PC-9 (cell line): ENCODE measurements at regions not wholly inside any gene's neighbourhood (a gene's known extent, or its start where the extent isn't known, plus 50 kb on each side); places are given as distances from the start of the nearest gene placed in this dataset.

ENCODE experiments used
- BruUV-seq: library from RNA; stranded (reverse); fragments of 400-500 nt; replicated peaks from 2 replicates; lab custom pipeline; 2021; lab: Mats Ljungman, UMichigan
- CTCF ChIA-PET: fragments of 300-600 bp; sonication (Branson Sonifier 250); formaldehyde crosslinking; loops from one replicate; lab custom pipeline; 2022; ENCODE audit warnings: antibody characterized with exemption; lab: Charles Lee
- POLR2A ChIA-PET: fragments of 300-600 bp; sonication (Branson Sonifier 250); formaldehyde crosslinking; loops from one replicate; lab custom pipeline; 2022; ENCODE audit warnings: antibody characterized with exemption; ENCODE audit not compliant: unreplicated experiment; lab: Charles Lee
- DNase-seq, 2 experiments: peaks; one replicate each; pipeline versions ENCODE4 v3.0.0 to v3.0.0-alpha.2; 2015 to 2022; ENCODE audit warnings: mixed read lengths in 1 of 2
- H2AFZ ChIP-seq: fragments of 200-600 bp; sonication (generic); 2 replicates; pipeline ENCODE4 v1.8.1; 2017; ENCODE audit warnings: antibody characterized with exemption
- H3F3A ChIP-seq: fragments of 200-600 bp; sonication (generic); 2 replicates; pipeline ENCODE4 v1.8.1; 2017; ENCODE audit warnings: antibody characterized with exemption, mild to moderate bottlenecking, low read depth; ENCODE audit not compliant: insufficient read depth
- H3K27ac ChIP-seq: fragments of 200-600 bp; sonication (generic); 2 replicates; pipeline ENCODE4 v1.6.1; 2016; ENCODE audit warnings: mixed run types
- H3K27me3 ChIP-seq: fragments of 200-600 bp; sonication (generic); 2 replicates; pipeline ENCODE4 v1.6.1; 2016; ENCODE audit warnings: low read depth, mixed run types; ENCODE audit not compliant: insufficient read depth
- H3K36me3 ChIP-seq: fragments of 200-600 bp; sonication (generic); 2 replicates; pipeline ENCODE4 v1.6.1; 2016; ENCODE audit warnings: low read depth, mixed run types
- H3K4me1 ChIP-seq: fragments of 200-600 bp; sonication (generic); replicated peaks from 2 replicates; pipeline ENCODE4 v1.6.1; 2016; ENCODE audit warnings: mixed run types; ENCODE audit not compliant: insufficient read depth
- H3K4me2 ChIP-seq: fragments of 200-600 bp; sonication (generic); 2 replicates; pipeline ENCODE4 v1.6.1; 2017; ENCODE audit warnings: mixed run types
- H3K4me3 ChIP-seq: fragments of 200-600 bp; sonication (generic); 2 replicates; pipeline ENCODE4 v1.6.1; 2016; ENCODE audit warnings: mixed run types
- H3K79me2 ChIP-seq: fragments of 200-600 bp; sonication (generic); 2 replicates; pipeline ENCODE4 v1.6.1; 2017; ENCODE audit warnings: low read depth, mixed run types
- H3K9me2 ChIP-seq: fragments of 200-600 bp; sonication (generic); 2 replicates; pipeline ENCODE4 v1.8.1; 2017; ENCODE audit warnings: mild to moderate bottlenecking; ENCODE audit not compliant: insufficient read depth
- H3K9me3 ChIP-seq: fragments of 200-600 bp; sonication (generic); 2 replicates; pipeline ENCODE4 v1.8.1; 2016; ENCODE audit warnings: low read depth; ENCODE audit not compliant: insufficient read depth
- H4K20me1 ChIP-seq: fragments of 200-600 bp; sonication (generic); 2 replicates; pipeline ENCODE4 v1.8.1; 2017; ENCODE audit not compliant: insufficient read depth
- CTCF ChIP-seq: fragments of 200-600 bp; sonication (generic); conservative IDR thresholded peaks from 2 replicates; pipeline ENCODE4 v1.6.1; 2017; ENCODE audit warnings: mixed run types, antibody characterized with exemption, mild to moderate bottlenecking, moderate library complexity
- EZH2 ChIP-seq: fragments of 200-600 bp; sonication (generic); IDR thresholded peaks from 2 replicates; pipeline ENCODE4 v1.8.0; 2017; ENCODE audit warnings: antibody characterized with exemption, low read depth
- intact Hi-C: fragments of 100-400 bp; cut with micrococcal nuclease; formaldehyde crosslinking; loops from one replicate; pipeline ENCODE4 v1.10.0; 2022; ENCODE audit not compliant: unreplicated experiment

- H3K27ac ChIP-seq, result no peak overlapping the region
- H3K9me2 ChIP-seq, result no peaks in the 10 kb centered on the region; the same call in 1 of the 2 replicates
- no peak for TF ChIP-seq CTCF
- no peak for TF ChIP-seq EZH2
- no peak overlapping the region for H2AFZ ChIP-seq
- H3K4me3 ChIP-seq, result no peak overlapping the region
- POLR2A ChIA-PET, result no interaction called here
- intact Hi-C loops, result no loop called here
- no peak for DNase-seq
- no peaks in the 10 kb centered on the region for H3F3A ChIP-seq
- no peaks in the 10 kb centered on the region for H3K27me3 ChIP-seq
- H3K79me2 ChIP-seq, result no peaks in the 10 kb centered on the region
- H3K4me2 ChIP-seq, result no peak overlapping the region
- H3K36me3 ChIP-seq, result no peaks in the 10 kb centered on the region
- no peaks in the 10 kb centered on the region for H3K9me3 ChIP-seq
- H3K4me1 ChIP-seq, result no peaks in the 10 kb centered on the region
- H4K20me1 ChIP-seq, result no peaks in the 10 kb centered on the region
- CTCF ChIA-PET, result no interaction called here
- BruUV-seq, result no TSS peak
These were observed 149.8 kb upstream of the NR5A2 start for GRCh38 chr1:199877526-199878384.

- Histone ChIP-seq H3K79me2 (no peaks in the 10 kb centered on the region), H3K36me3 (no peaks in the 10 kb centered on the region), H3K4me2 (no peak overlapping the region), H3K4me1 (no peaks in the 10 kb centered on the region), H3K27me3 (no peaks in the 10 kb centered on the region), H4K20me1 (no peaks in the 10 kb centered on the region), H3F3A (no peaks in the 10 kb centered on the region), H3K9me3 (no peaks in the 10 kb centered on the region), H3K27ac (no peak overlapping the region), H3K4me3 (no peak overlapping the region), H2AFZ (no peak overlapping the region), H3K9me2 (no peaks in the 10 kb centered on the region; the same call in 1 of the 2 replicates)
- DNase-seq, result no peak
- no TSS peak for BruUV-seq
- POLR2A ChIA-PET, result no interaction called here
- intact Hi-C loops, result no loop called here
- TF ChIP-seq CTCF (no peak), EZH2 (no peak)
- CTCF ChIA-PET, result no interaction called here
These were observed 148.7 kb upstream of the NR5A2 start for GRCh38 chr1:199878823-199879222.

- Histone ChIP-seq H2AFZ (no peak overlapping the region), H3K36me3 (no peaks in the 10 kb centered on the region), H3K79me2 (no peaks in the 10 kb centered on the region), H3K27me3 (no peaks in the 10 kb centered on the region), H3K27ac (no peak overlapping the region), H3K4me3 (no peak overlapping the region), H3K9me2 (no peaks in the 10 kb centered on the region), H4K20me1 (no peaks in the 10 kb centered on the region), H3K4me1 (no peaks in the 10 kb centered on the region), H3K9me3 (no peaks in the 10 kb centered on the region), H3F3A (no peaks in the 10 kb centered on the region), H3K4me2 (no peak overlapping the region)
- POLR2A ChIA-PET, result no interaction called here
- no peak for DNase-seq
- TF ChIP-seq CTCF (no peak), EZH2 (no peak)
- intact Hi-C loops, result no loop called here
- CTCF ChIA-PET, result no interaction called here
- BruUV-seq, result no TSS peak
These were observed 128.9 kb upstream of the NR5A2 start for GRCh38 chr1:199898654-199899053.
